Duodenal mucosa (tissue), 2 donors: ENCODE measurements at regions not wholly inside any gene's neighbourhood (a gene's known extent, or its start where the extent isn't known, plus 50 kb on each side); places are given as distances from the start of the nearest gene placed in this dataset.
"Not testable (repeated sequence)": the region's sequence is repeated elsewhere in the genome, so short reads cannot be mapped to it uniquely, and the experiment has no call there.

ENCODE experiments used
- H3K27ac ChIP-seq: one replicate; pipeline ENCODE4 v1.7.0; 2013; ENCODE audit warnings: low read depth, low read length
- H3K27me3 ChIP-seq, 2 donors: one replicate each; pipeline ENCODE4 v1.7.0; 2013; ENCODE audit warnings: low read length in 2 of 2, control low read depth in 1 of 2; ENCODE audit not compliant: insufficient read depth in 2 of 2, control insufficient read depth in 1 of 2
- H3K36me3 ChIP-seq, 2 donors: one replicate each; pipeline ENCODE4 v1.7.0; 2013; ENCODE audit warnings: low read length in 2 of 2, control low read depth in 1 of 2; ENCODE audit not compliant: insufficient read depth in 2 of 2, control insufficient read depth in 1 of 2
- H3K4me1 ChIP-seq, 2 donors: one replicate each; pipeline ENCODE4 v1.7.0; 2013; ENCODE audit warnings: low read length in 2 of 2, control low read depth in 1 of 2; ENCODE audit not compliant: insufficient read depth in 2 of 2, control insufficient read depth in 1 of 2
- H3K4me3 ChIP-seq, 2 donors: one replicate each; pipeline ENCODE4 v1.7.0; 2013; ENCODE audit warnings: low read length in 2 of 2, low read depth in 1 of 2
- H3K9ac ChIP-seq, 2 donors: one replicate each; pipeline ENCODE4 v1.7.0; 2013; ENCODE audit warnings: low read length in 2 of 2, low read depth in 1 of 2
- H3K9me3 ChIP-seq, 2 donors: one replicate each; pipeline ENCODE4 v1.7.0; 2013; ENCODE audit warnings: low read length in 2 of 2, control low read depth in 1 of 2; ENCODE audit not compliant: control insufficient read depth in 1 of 2

DNA sequence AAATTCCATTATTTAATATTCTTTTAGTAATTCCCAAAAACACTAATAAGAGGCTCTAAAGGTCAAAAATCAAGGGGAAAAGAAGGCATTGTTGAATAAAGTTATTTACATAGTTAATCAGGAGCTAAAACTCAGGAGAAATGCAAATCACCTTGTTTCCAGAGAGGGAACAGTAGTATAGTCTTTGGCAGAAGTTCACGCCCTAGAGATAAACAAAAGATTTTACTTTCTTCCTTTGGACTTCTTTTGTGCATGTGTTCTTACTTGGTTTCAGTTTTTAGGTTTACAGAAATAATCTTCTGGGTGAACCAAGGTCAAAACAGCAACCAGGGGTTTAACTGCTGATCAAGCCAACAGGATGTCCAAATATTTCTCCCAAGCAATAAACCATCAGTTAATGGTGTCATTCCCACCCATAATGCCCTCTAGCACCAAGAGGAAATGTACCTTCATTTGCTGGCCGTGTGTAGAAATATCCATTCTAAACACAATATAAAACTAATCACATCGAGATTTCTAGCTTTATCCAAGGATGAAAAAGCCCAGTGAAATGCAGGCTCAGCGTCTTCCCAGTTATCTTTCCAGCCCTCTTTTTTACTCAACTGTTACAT is 518.8 kb upstream of the SOX9 start:
- H3K9me3 ChIP-seq, result no peaks in the 10 kb centered on the region
- H3K27ac ChIP-seq, result no peak overlapping the region
- H3K36me3 ChIP-seq, result no peaks in the 10 kb centered on the region

DNA sequence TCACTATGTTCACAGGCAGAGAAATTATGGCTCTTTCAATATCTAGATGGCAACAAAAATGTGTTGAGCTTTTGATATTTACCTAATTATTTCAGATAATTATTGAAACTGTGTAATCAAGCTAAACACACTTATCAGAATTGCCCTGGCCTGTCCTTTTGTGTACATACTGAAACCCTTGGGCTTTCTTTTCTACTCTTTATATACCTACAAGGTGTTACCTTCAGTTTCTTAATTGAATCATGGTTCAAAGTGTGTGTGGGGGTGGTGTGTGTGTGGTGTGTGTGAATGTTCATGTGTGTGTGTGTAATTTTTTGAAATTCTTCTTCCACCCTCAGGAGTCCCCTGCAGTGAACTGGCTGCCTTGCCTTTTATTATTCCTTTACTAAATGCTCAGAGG is 506.8 kb upstream of the SOX9 start:
- Histone ChIP-seq H3K27me3 (no peaks in the 10 kb centered on the region), H3K9ac (no peak overlapping the region), H3K4me3 (no peak overlapping the region), H3K9me3 (peaks cover 0 to 3% of the 10 kb centered on the region in 2 donors), H3K4me1 (peaks cover 0 to 15% of the 10 kb centered on the region in 2 donors), H3K36me3 (no peaks in the 10 kb centered on the region), H3K27ac (no peak overlapping the region)

More for the DNA sequence above, 518.8 kb upstream of the SOX9 start:
- peaks cover 0 to 4% of the 10 kb centered on the region in 2 donors for H3K4me1 ChIP-seq
- H3K9ac ChIP-seq, result no peak overlapping the region
- H3K4me3 ChIP-seq, result no peak overlapping the region
- H3K27me3 ChIP-seq, result no peaks in the 10 kb centered on the region

DNA sequence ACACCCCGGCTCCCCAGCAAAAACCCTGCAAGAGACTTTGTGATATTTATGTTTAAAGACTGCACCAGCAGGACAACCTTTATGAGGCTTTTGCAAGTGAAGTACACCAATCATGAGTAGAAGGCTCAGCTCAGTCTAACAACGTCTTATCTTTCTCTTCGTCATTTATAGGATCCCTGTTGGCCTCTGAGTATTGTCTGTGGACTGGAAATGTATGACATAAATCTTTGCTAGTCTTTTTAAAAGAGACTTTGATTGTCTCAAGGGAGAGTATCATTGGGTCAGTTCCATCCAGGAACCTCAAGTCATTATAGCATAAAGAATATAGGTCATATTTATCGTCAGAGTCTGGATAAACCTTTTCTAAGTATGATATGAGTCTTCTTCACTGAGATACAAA is 505.0 kb upstream of the SOX9 start:
- Histone ChIP-seq H3K4me3 (no peak overlapping the region), H3K9me3 (peaks cover 0 to 3% of the 10 kb centered on the region in 2 donors), H3K9ac (no peak overlapping the region), H3K4me1 (peaks cover 0 to 15% of the 10 kb centered on the region in 2 donors), H3K36me3 (no peaks in the 10 kb centered on the region), H3K27ac (no peak overlapping the region), H3K27me3 (no peaks in the 10 kb centered on the region)

DNA sequence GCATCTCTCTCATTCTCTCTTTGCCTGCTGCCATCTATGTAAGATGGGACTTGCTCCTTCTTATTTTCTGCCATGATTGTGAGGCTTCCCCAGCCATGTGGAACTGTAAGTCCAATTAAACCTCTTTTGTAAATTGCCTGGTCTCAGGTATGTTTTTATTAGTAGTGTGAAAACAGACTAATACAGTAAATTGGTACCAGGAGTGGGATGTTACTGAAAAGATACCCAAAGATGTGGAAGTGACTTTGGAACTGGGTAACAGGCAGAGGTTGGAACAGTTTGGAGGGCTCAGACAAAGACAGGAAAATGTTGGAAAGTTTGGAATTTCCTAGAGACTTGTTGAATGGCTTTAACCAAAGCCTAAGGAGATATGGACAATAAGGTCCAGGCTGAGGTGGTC is 503.1 kb upstream of the SOX9 start:
- H3K9me3 ChIP-seq, H3K36me3 ChIP-seq, H3K27me3 ChIP-seq, H3K27ac ChIP-seq, H3K4me3 ChIP-seq, H3K9ac ChIP-seq: not testable (repeated sequence)
- peaks cover 0 to 15% of the 10 kb centered on the region in 2 donors for H3K4me1 ChIP-seq

DNA sequence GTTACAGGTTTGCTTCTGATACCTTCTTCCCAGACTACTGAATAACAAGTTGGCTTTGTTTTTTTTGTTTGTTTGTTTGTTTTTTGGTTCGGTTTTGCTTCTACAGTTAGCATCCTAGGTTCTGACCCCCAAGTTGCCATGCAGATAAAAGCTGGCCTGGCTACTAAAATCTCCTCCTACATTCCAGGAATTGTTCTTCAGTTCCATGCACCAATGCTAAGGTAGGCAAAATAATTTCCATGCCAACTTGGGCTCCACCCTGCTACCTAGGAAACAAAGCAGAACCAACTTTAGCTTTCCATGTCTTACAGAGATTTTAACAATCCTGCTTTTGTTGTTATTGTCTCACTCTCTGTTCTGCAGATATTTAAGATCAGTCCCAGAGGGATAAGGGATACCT is 495.5 kb upstream of the SOX9 start:
- Histone ChIP-seq H3K36me3 (no peaks in the 10 kb centered on the region), H3K4me1 (peaks cover 5 to 6% of the 10 kb centered on the region in 2 donors), H3K9ac (no peak overlapping the region), H3K4me3 (no peak overlapping the region), H3K27me3 (no peaks in the 10 kb centered on the region), H3K27ac (no peak overlapping the region), H3K9me3 (no peaks in the 10 kb centered on the region)

DNA sequence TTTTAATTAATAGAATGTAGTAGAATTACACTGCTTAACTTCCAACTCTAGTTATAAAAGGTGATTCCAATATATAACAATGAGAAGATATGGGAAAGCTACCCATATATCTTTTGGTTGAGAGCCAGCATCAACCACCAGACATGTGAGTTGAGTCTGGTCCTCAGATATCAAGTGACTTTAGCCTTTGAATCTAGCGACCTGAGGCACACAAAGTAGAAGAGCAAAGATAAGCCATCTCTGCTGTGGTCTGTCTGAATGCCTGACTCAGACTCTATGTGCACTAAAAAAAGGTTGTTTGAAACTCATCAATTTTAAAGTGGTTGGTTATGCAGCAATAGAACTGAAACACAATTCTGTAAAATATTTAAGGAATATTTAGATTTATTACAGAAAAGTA is 492.5 kb upstream of the SOX9 start:
- Histone ChIP-seq H3K4me1 (peaks cover 12 to 17% of the 10 kb centered on the region in 2 donors), H3K4me3 (no peak overlapping the region), H3K36me3 (no peaks in the 10 kb centered on the region), H3K27me3 (no peaks in the 10 kb centered on the region), H3K9me3 (no peaks in the 10 kb centered on the region), H3K9ac (no peak overlapping the region), H3K27ac (no peak overlapping the region)

DNA sequence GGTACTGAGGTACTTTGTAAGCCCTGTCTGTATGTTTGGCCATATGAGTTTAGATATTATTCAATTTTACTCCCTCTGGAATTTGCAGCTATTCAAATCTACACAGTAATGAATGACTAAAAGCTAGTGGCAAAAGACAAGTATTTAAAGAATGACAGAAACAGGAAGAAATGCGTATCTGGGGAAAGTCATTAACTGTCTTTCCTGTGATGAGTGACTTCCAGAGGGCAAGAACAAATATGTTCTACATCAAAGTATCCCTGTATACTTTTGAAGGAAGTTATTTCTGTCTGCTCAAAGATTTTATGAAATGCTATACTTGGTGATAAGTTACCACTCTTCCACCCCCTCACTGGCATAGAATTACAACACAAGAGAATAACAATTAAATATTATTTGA is 489.3 kb upstream of the SOX9 start:
- no peak overlapping the region for H3K27ac ChIP-seq
- no peak overlapping the region for H3K4me3 ChIP-seq
- no peaks in the 10 kb centered on the region for H3K27me3 ChIP-seq
- no peaks in the 10 kb centered on the region for H3K9me3 ChIP-seq
- no peak overlapping the region for H3K9ac ChIP-seq
- no peaks in the 10 kb centered on the region for H3K36me3 ChIP-seq
- H3K4me1 ChIP-seq, result peaks cover 15 to 33% of the 10 kb centered on the region in 2 donors

DNA sequence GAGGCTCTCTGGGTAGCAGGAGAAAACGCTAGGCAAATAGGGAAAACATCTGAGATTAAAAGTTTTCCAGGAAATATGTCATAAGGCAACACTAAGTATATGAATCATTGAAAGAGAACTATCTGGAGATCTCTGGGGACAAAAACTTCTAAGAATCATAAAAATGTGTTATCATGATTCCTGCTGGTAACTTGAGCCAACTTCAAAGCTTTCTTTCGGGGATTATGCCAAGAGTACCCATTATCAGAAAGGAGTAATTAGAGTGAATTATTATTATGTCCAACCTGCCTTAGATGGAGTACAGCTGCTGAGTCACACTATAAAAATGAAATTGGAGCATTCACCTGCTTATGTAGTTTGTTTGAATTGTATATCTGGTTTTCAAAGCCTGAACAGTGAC is 488.5 kb upstream of the SOX9 start:
- H3K27me3 ChIP-seq, result no peaks in the 10 kb centered on the region
- no peak overlapping the region for H3K4me3 ChIP-seq
- peaks cover 9 to 27% of the 10 kb centered on the region in 2 donors for H3K4me1 ChIP-seq
- no peaks in the 10 kb centered on the region for H3K36me3 ChIP-seq
- H3K9me3 ChIP-seq, result no peaks in the 10 kb centered on the region
- no peak overlapping the region for H3K9ac ChIP-seq
- H3K27ac ChIP-seq, result no peak overlapping the region

DNA sequence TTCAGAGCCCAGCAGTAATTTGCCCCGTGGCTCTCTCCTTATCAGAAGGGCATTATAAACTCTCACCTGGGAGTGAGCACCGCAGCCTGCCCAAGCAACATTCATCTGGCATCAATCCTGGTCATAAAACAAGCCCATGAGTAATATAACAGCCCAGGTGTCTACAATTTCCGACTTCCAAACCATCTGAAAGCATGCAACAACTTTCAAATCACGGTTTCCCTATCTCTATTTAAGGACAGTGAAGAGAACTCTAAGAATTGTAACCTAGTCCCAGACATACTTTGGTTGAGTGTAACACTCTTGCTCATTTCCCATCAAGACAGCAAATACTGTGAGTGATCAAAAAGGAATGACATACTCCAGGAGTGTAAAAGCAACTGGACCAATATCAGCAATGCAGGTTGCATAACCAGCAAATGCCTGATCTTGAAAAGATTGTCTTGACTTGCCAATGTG is 487.4 kb upstream of the SOX9 start:
- Histone ChIP-seq H3K4me1 (peaks cover 9 to 27% of the 10 kb centered on the region in 2 donors), H3K4me3 (no peak overlapping the region), H3K36me3 (no peaks in the 10 kb centered on the region), H3K9me3 (no peaks in the 10 kb centered on the region), H3K27me3 (no peaks in the 10 kb centered on the region), H3K27ac (no peak overlapping the region), H3K9ac (no peak overlapping the region)

DNA sequence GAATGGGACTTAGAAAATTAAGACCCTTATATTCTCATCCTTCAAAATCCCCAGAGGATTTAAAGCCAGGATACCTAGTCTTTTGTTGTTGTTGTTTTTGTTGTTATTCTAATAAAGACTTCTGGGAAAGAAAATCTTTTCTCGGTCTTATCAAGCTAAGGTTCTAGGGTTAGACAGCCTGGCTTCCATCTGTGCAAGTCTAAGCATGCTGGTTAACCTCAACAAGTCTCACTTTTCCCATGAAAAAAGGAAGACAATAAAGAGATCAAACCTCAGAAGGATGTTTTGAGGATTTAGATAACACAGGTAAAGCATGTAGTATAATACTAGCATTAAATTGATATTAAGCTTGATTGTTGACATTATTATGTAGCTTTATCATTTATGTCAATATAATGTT is 486.4 kb upstream of the SOX9 start:
- Histone ChIP-seq H3K4me3 (no peak overlapping the region), H3K27ac (no peak overlapping the region), H3K36me3 (no peaks in the 10 kb centered on the region)

More for the DNA sequence above, 486.4 kb upstream of the SOX9 start:
- Histone ChIP-seq H3K4me1 (peaks cover 9 to 27% of the 10 kb centered on the region in 2 donors), H3K9ac (no peak overlapping the region), H3K9me3 (no peaks in the 10 kb centered on the region), H3K27me3 (no peaks in the 10 kb centered on the region)
